ENCODE measurements at regions not wholly inside any gene's neighbourhood (a gene's known extent, or its start where the extent isn't known, plus 50 kb on each side); places are given as distances from the start of the nearest gene placed in this dataset.

DNA sequence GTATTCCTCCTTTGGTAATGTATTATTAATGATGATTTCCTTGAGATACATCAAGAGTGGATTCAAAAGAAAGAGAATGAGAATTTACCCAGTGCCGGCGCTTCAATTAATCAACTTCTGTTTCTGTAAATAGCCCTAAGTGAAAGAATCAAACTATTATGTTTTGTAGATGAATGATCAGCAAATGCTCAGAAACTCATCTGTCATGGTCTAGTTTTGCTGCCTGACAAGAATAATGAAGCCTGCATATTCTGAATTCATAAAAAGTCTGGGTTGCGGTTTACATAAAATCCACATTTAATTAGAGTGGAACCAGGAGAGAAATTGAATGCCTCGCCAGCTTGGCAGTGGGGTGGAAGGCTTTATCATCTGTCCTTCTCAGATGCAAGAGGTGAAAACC lies 325.3 kb downstream of the GALC start:
- H3K4me1 ChIP-seq (ENCODE audit: insufficient read depth, low read length) = no peaks in the 10 kb centered on the region
- no peaks in the 10 kb centered on the region for H3K9me3 ChIP-seq (ENCODE audit: control insufficient read depth, insufficient read depth, low read length)
- no peak overlapping the region for H3K9ac ChIP-seq (ENCODE audit: low read depth, low read length)
- H3K36me3 ChIP-seq (ENCODE audit: insufficient read depth, low read length) = no peaks in the 10 kb centered on the region

DNA sequence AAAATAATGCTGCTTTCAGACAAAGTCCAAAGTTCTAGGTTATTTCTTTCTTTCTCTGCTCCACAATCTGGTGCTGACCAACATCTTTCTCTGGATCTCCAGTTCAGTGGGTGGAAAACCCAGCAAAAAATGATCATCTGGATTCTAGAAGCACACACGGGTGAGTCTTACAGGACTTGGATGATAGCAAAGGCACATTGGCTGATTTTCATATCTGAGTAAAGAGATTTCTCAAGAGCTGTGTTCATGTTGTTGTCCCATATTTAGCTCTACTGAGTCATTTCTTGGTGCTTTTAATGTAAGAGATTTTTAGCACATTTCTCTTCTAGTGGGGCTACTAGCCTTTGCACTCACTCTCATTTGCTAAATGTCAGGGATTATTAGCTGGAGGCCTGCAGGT lies 336.7 kb downstream of the GALC start:
- no peaks in the 10 kb centered on the region for H3K36me3 ChIP-seq (ENCODE audit: insufficient read depth, low read length)
- no peaks in the 10 kb centered on the region for H3K9me3 ChIP-seq (ENCODE audit: control insufficient read depth, insufficient read depth, low read length)
- H3K9ac ChIP-seq (ENCODE audit: low read depth, low read length) = no peak overlapping the region
- H3K4me1 ChIP-seq (ENCODE audit: insufficient read depth, low read length) = no peaks in the 10 kb centered on the region

DNA sequence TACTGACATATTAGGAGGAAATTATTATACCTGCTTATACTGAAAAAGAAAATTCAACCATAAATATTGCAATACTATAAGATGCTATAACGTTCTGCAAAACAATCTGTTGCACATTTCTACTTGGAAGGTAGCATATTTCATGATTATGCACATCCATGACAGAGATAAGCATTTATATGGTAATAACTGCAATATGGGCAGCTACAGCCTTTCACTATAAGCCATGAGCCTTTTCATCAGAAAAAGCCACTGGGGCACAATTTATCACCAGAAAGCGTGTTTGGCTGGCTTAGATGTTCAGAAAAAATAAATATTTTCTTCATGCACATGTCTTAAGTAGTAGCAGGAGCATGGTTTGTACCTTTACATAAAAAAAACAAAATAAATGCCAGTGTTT lies 340.7 kb downstream of the GALC start:
- peaks cover 16% of the 10 kb centered on the region for H3K9me3 ChIP-seq (ENCODE audit: control insufficient read depth, insufficient read depth, low read length)
- H3K36me3 ChIP-seq (ENCODE audit: insufficient read depth, low read length) = no peaks in the 10 kb centered on the region
- H3K4me1 ChIP-seq (ENCODE audit: insufficient read depth, low read length) = no peaks in the 10 kb centered on the region
- no peak overlapping the region for H3K9ac ChIP-seq (ENCODE audit: low read depth, low read length)

DNA sequence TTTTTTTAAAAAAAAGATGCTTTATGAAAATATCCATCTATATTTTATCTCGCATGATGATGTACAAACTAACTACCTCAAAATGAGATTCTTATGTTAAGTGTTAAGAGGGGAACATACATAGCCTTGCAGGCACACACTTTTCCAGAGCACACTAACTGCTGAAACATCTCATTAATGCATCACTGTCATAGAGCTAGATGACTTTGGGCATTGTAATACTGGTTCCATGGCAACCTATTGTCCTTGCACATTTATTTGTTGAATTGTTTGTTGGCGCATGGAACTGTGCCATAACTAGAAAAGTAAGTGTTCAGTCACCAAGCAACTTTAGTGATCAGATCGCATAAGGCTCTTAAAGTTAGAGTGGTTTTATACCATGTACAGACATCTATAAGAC lies 348.3 kb downstream of the GALC start:
- no peaks in the 10 kb centered on the region for H3K36me3 ChIP-seq (ENCODE audit: insufficient read depth, low read length)
- H3K9me3 ChIP-seq (ENCODE audit: control insufficient read depth, insufficient read depth, low read length) = peaks cover 9% of the 10 kb centered on the region
- H3K4me1 ChIP-seq (ENCODE audit: insufficient read depth, low read length) = no peaks in the 10 kb centered on the region
- no peak overlapping the region for H3K9ac ChIP-seq (ENCODE audit: low read depth, low read length)

DNA sequence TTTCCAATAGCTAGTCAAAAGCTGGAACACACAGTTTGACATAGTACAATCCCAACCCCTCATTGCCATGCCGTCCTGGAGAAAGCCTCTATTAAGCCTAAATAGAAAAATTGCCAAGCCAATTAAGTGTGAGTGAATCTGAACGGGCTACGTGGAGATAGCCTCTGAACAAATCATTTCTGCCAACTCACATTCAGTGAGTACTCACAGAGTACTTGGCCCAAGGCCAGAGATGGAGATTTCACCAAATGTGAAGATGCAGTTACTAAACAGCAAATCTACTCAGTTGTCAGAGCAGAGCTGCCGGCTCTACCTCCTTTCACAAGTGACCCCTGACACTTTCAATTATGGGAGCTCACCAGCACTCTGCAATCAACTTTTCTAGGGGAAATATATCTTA lies 350.0 kb downstream of the GALC start:
- Histone ChIP-seq H3K9me3 (ENCODE audit: control insufficient read depth, insufficient read depth, low read length) (no peaks in the 10 kb centered on the region), H3K36me3 (ENCODE audit: insufficient read depth, low read length) (no peaks in the 10 kb centered on the region), H3K9ac (ENCODE audit: low read depth, low read length) (no peak overlapping the region), H3K4me1 (ENCODE audit: insufficient read depth, low read length) (no peaks in the 10 kb centered on the region)

DNA sequence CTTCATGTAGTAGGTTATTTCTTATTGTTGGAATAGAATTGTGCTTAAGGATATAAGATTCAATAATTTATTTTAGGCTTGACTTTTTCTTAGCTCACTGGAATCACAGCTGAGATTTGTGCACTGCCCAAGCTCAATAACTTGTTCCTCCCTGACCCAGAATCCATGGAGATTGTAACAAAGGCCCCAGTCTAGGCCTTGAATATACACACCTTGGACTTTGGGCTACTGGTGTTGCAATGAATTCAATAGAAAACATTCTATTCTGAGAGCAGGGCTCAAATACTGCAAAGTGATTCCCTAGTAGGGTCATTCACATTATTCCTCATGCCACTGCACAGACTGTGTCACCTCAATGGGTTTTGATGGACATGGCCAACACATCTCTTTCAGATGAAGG lies 352.4 kb downstream of the GALC start:
- H3K4me1 ChIP-seq (ENCODE audit: insufficient read depth, low read length) = no peaks in the 10 kb centered on the region
- no peaks in the 10 kb centered on the region for H3K9me3 ChIP-seq (ENCODE audit: control insufficient read depth, insufficient read depth, low read length)
- H3K9ac ChIP-seq (ENCODE audit: low read depth, low read length) = no peak overlapping the region
- H3K36me3 ChIP-seq (ENCODE audit: insufficient read depth, low read length) = no peaks in the 10 kb centered on the region

DNA sequence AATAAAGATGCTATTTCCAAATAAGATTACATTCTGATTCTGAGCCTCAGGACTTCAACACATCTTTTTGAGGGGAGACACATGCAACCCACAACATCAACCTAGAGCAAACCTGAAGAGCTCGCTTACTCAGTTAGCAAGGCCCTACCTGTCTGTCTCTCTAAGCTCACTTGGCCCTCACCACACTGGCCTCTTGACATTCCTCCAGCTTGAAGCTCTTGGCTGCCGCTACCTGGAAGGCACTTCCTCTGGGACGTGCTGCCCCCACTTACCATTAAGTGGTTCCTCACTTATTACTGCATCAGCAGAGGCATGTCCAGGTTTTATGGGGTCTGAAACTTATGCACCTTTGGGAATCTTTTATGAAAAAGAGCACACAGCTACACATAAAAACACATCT lies 354.8 kb downstream of the GALC start:
- H3K36me3 ChIP-seq (ENCODE audit: insufficient read depth, low read length) = no peaks in the 10 kb centered on the region
- no peaks in the 10 kb centered on the region for H3K9me3 ChIP-seq (ENCODE audit: control insufficient read depth, insufficient read depth, low read length)
- no peak overlapping the region for H3K9ac ChIP-seq (ENCODE audit: low read depth, low read length)
- no peaks in the 10 kb centered on the region for H3K4me1 ChIP-seq (ENCODE audit: insufficient read depth, low read length)

DNA sequence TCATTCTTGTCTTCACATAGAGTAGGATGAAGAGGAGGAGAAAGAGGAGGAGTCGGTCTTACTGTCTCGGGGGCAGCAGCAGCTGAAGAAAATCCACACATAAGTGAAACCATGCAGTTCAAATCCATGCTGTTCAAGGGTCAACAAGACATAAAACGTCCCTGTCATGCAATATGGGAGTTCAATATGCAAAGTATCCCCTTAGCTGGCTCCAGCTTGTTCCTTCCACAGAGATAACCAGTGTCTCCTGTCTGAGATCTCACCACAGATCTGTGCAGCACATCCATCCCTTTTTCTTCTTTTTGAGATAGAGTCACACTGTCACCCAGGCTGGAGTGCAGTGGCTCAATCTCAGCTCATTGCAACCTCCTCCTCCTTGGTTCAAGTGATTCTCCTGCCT lies 357.5 kb downstream of the GALC start:
- H3K9me3 ChIP-seq (ENCODE audit: control insufficient read depth, insufficient read depth, low read length) = no peaks in the 10 kb centered on the region
- H3K4me1 ChIP-seq (ENCODE audit: insufficient read depth, low read length) = peaks cover 8% of the 10 kb centered on the region
- no peak overlapping the region for H3K9ac ChIP-seq (ENCODE audit: low read depth, low read length)
- H3K36me3 ChIP-seq (ENCODE audit: insufficient read depth, low read length) = no peaks in the 10 kb centered on the region

DNA sequence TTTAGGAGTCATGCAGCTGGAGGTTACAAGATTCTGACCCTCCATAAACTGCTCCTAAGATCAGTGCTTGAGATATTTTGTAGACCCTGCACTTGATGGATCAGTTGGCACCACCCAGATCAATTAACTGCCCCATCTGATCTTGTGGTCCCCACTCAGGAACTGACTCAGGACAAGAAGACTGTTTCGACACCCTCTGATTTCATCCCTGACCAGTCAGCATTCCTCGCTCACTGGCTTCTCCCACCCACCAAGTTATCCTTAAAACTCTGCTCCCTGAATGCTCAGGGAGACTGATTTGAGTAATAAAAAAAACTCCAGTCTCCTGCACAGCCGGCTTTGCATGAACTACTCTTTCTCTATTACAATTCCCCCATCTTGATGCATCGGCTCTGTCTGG lies 360.2 kb downstream of the GALC start:
- H3K9ac ChIP-seq (ENCODE audit: low read depth, low read length) = no peak overlapping the region
- H3K9me3 ChIP-seq (ENCODE audit: control insufficient read depth, insufficient read depth, low read length) = no peaks in the 10 kb centered on the region
- H3K36me3 ChIP-seq (ENCODE audit: insufficient read depth, low read length) = no peaks in the 10 kb centered on the region
- peaks cover 15% of the 10 kb centered on the region for H3K4me1 ChIP-seq (ENCODE audit: insufficient read depth, low read length)

DNA sequence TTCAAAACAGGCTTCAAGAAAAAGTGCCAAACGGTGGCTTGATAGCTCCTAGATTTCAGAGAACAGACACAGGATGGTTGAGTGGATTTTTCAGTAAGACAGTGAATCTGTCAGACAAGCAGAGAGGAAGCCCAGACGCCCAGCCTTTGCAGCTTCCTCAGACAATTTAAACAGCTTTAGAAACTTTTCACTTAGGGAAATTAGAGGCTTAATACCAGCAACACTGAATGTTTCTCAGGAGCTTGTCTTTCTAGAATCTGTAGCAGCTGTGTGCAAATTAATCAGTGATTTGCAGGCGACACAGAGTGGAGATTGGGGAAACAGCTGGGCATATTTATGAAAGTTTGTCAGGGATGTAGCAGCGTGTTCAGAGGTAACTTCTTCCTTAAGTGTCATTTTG lies 362.1 kb downstream of the GALC start:
- Histone ChIP-seq H3K9me3 (ENCODE audit: control insufficient read depth, insufficient read depth, low read length) (no peaks in the 10 kb centered on the region), H3K4me1 (ENCODE audit: insufficient read depth, low read length) (peaks cover 15% of the 10 kb centered on the region), H3K36me3 (ENCODE audit: insufficient read depth, low read length) (no peaks in the 10 kb centered on the region), H3K9ac (ENCODE audit: low read depth, low read length) (no peak overlapping the region)

DNA sequence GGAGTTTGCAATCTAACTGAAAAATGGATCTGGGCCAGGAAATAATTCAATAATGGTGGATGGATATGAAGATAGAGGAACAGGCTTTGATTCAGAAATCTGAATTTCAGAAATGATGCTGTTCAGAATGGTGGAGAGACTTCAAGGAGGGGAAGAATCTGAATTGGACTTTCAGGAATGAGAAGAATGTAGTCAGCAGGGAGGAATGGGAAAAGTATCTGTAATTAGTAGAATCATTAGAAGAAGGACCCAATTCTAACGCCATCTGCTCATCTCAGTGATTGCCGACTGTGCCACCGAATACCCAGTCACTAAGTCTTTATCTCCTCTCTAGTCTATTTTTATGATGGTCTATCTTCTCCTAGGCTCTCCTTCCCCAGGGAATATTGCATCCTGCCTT lies 363.2 kb downstream of the GALC start:
- H3K9ac ChIP-seq (ENCODE audit: low read depth, low read length) = no peak overlapping the region
- H3K4me1 ChIP-seq (ENCODE audit: insufficient read depth, low read length) = peaks cover 15% of the 10 kb centered on the region
- H3K9me3 ChIP-seq (ENCODE audit: control insufficient read depth, insufficient read depth, low read length) = no peaks in the 10 kb centered on the region
- H3K36me3 ChIP-seq (ENCODE audit: insufficient read depth, low read length) = no peaks in the 10 kb centered on the region

DNA sequence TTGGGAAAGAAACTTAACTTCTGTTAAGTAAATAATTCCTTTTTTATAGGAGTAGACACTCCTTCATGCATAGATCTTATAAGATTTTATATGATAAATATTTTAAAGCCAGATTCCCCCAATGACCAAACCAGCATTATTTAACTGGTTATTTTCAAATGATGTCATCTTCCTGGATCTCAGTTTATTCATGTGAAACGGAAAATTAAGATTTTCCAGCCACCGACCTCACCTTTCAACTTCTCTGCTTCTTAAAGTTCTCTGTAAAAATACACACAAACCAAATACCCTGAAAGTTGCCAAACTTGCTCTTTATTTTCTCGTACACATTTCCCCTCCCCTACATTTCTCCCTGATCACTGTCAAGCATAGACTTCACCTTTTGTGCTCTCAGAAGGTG lies 364.2 kb downstream of the GALC start:
- no peaks in the 10 kb centered on the region for H3K36me3 ChIP-seq (ENCODE audit: insufficient read depth, low read length)
- H3K9ac ChIP-seq (ENCODE audit: low read depth, low read length) = no peak overlapping the region
- H3K9me3 ChIP-seq (ENCODE audit: control insufficient read depth, insufficient read depth, low read length) = no peaks in the 10 kb centered on the region
- H3K4me1 ChIP-seq (ENCODE audit: insufficient read depth, low read length) = peaks cover 15% of the 10 kb centered on the region

DNA sequence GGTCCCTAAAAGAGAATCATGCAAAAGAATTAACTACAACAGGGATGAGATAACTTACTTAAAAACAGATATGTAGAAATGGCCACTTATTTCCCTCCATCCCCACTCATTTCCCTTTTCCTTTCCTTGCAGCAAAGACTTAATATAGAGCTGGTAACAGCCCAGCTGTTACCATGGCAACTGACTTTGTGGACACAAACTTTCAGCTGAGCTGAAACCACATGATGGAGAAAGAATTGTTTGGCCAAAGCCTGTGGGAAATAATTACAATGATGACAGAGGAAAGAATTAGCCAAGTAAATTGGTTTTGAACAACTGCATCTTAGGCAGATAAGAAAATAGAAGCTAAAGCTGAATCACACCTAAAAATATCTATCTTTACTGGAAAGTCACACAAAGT lies 364.9 kb downstream of the GALC start:
- Histone ChIP-seq H3K9ac (ENCODE audit: low read depth, low read length) (no peak overlapping the region), H3K4me1 (ENCODE audit: insufficient read depth, low read length) (peaks cover 15% of the 10 kb centered on the region), H3K36me3 (ENCODE audit: insufficient read depth, low read length) (no peaks in the 10 kb centered on the region), H3K9me3 (ENCODE audit: control insufficient read depth, insufficient read depth, low read length) (no peaks in the 10 kb centered on the region)

DNA sequence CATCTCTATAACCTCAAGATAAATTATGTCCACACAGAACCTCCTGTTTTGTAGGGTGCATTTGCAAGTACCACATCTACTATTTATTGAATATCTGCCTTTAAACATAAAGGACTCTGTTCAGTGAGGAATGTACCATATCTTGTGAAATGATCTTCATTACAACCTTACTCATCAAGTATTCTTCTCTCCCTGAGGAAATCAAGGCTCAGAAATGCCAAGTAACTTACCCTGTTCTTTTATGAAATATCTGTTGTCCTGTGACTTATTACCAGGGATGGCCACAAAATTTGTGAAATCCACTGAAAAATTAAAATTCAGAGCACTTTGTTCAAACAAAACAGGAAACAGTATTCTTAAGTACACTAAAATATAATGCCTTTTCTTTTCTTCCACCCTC lies 366.7 kb downstream of the GALC start:
- Histone ChIP-seq H3K36me3 (ENCODE audit: insufficient read depth, low read length) (no peaks in the 10 kb centered on the region), H3K9ac (ENCODE audit: low read depth, low read length) (no peak overlapping the region), H3K4me1 (ENCODE audit: insufficient read depth, low read length) (peaks cover 15% of the 10 kb centered on the region), H3K9me3 (ENCODE audit: control insufficient read depth, insufficient read depth, low read length) (no peaks in the 10 kb centered on the region)

DNA sequence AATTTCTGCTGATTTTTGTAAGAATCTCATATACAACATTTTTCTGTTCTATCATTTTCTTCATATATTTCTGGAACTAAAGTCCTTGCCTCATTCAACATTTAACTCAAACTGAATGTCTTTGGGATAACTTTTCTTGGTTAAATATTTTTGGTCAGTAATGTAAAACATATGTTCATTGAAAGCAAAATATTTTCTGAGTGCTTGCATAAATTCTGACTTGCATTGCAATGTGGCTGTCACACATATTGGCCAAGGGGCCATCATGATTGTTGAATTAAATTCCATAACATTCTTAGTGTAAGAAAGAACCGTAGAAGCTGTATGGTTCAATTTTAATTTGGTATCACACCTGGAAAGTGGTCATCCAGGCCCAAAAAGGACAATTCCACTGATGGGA lies 369.4 kb downstream of the GALC start:
- Histone ChIP-seq H3K4me1 (ENCODE audit: insufficient read depth, low read length) (no peaks in the 10 kb centered on the region), H3K36me3 (ENCODE audit: insufficient read depth, low read length) (no peaks in the 10 kb centered on the region), H3K9ac (ENCODE audit: low read depth, low read length) (no peak overlapping the region), H3K9me3 (ENCODE audit: control insufficient read depth, insufficient read depth, low read length) (no peaks in the 10 kb centered on the region; the same call in 1 of the 2 replicates)

DNA sequence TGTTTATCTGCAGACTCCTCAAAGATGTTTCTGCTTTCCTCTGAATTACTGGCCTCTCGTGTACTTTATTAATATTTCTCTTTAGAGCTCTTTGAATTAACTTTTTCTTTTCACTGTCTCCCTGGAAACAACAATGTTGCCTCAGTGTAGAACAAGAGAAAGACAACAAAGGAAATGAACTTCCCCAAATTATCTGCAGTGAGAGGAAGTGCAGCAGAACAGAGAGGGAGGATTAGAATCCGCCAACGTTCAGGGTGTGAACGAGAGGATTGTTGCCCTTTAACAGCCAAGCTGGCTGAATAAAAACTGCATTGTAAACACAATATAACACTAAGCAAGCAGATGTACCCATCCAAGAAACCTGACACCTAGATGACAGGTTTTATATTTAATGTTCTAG lies 375.9 kb downstream of the GALC start:
- H3K36me3 ChIP-seq (ENCODE audit: insufficient read depth, low read length) = no peaks in the 10 kb centered on the region
- no peaks in the 10 kb centered on the region for H3K4me1 ChIP-seq (ENCODE audit: insufficient read depth, low read length)
- no peaks in the 10 kb centered on the region; the same call in 1 of the 2 replicates for H3K9me3 ChIP-seq (ENCODE audit: control insufficient read depth, insufficient read depth, low read length)
- no peak overlapping the region for H3K9ac ChIP-seq (ENCODE audit: low read depth, low read length)

All from ES-I3 (cell line).